Occipital lobe (tissue), 1 donor: ENCODE measurements at regions not wholly inside any gene's neighbourhood (a gene's known extent, or its start where the extent isn't known, plus 50 kb on each side); places are given as distances from the start of the nearest gene placed in this dataset.
"Not testable (repeated sequence)": the region's sequence is repeated elsewhere in the genome, so short reads cannot be mapped to it uniquely, and the experiment has no call there.

Experiments used
- DNase-seq: peaks from one replicate; lab custom pipeline; 2025; lab: John Stamatoyannopoulos, UW

- DNase-seq: no peak
These were observed 444.6 kb upstream of the PLXNA2 start for GRCh38 chr1:208688656-208689315.

GRCh38 chr1:208691012-208691411 is 446.8 kb upstream of the PLXNA2 start:
- DNase-seq: no peak

GRCh38 chr1:208709981-208710380 is 465.8 kb upstream of the PLXNA2 start:
- DNase-seq: no peak

GRCh38 chr1:208714323-208714722 is 470.1 kb upstream of the PLXNA2 start:
- no peak for DNase-seq

GRCh38 chr1:208717525-208717924 is 473.3 kb upstream of the PLXNA2 start:
- no peak for DNase-seq

- no peak for DNase-seq
These were observed 478.4 kb upstream of the PLXNA2 start for GRCh38 chr1:208722592-208722991.

- DNase-seq: no peak
These were observed 479.9 kb upstream of the PLXNA2 start for GRCh38 chr1:208724079-208724478.

GRCh38 chr1:208728815-208729214 is 484.6 kb upstream of the PLXNA2 start:
- no peak for DNase-seq

- no peak for DNase-seq
These were observed 488.0 kb upstream of the PLXNA2 start for GRCh38 chr1:208731981-208732821.

GRCh38 chr1:208737161-208737560 is 493.0 kb upstream of the PLXNA2 start:
- DNase-seq: no peak

- no peak for DNase-seq
These were observed 493.7 kb upstream of the PLXNA2 start for GRCh38 chr1:208737922-208738321.

GRCh38 chr1:208739636-208740035 is 495.5 kb upstream of the PLXNA2 start:
- not testable (repeated sequence) for DNase-seq

- DNase-seq: no peak
These were observed 497.1 kb upstream of the PLXNA2 start for GRCh38 chr1:208741296-208741695.

- DNase-seq: no peak
These were observed 499.2 kb upstream of the PLXNA2 start for GRCh38 chr1:208743361-208743760.

- DNase-seq: no peak
These were observed 503.8 kb upstream of the PLXNA2 start for GRCh38 chr1:208747979-208748378.

GRCh38 chr1:208748387-208749165 is 504.4 kb upstream of the PLXNA2 start:
- DNase-seq: no peak

- DNase-seq: no peak
These were observed 512.3 kb upstream of the PLXNA2 start for GRCh38 chr1:208756339-208756981.

GRCh38 chr1:208757846-208758245 is 513.7 kb upstream of the PLXNA2 start:
- no peak for DNase-seq

GRCh38 chr1:208759255-208759654 is 515.1 kb upstream of the PLXNA2 start:
- no peak for DNase-seq

- no peak for DNase-seq
These were observed 519.8 kb upstream of the PLXNA2 start for GRCh38 chr1:208763971-208764370.

GRCh38 chr1:208766832-208767231 is 522.6 kb upstream of the PLXNA2 start:
- DNase-seq: no peak

- DNase-seq: no peak
These were observed 523.6 kb upstream of the PLXNA2 start for GRCh38 chr1:208767816-208768215.
